Epithelial cell of proximal tubule (primary cell): ENCODE measurements at regions not wholly inside any gene's neighbourhood (a gene's known extent, or its start where the extent isn't known, plus 50 kb on each side); places are given as distances from the start of the nearest gene placed in this dataset.

Source experiments
- DNase-seq: peaks from one replicate; pipeline ENCODE4 v3.0.0-alpha.2; 2011; ENCODE audit warnings: low read depth
- H3K4me3 ChIP-seq: 2 replicates; pipeline ENCODE4 v1.5.1; 2011; ENCODE audit warnings: low read depth, mild to moderate bottlenecking, low read length
- TF ChIP-seq, protein P1 (sequence below): conservative IDR thresholded peaks from 2 replicates; pipeline ENCODE4 v1.5.1; 2012; ENCODE audit warnings: low read depth, mild to moderate bottlenecking, low read length

DNA sequence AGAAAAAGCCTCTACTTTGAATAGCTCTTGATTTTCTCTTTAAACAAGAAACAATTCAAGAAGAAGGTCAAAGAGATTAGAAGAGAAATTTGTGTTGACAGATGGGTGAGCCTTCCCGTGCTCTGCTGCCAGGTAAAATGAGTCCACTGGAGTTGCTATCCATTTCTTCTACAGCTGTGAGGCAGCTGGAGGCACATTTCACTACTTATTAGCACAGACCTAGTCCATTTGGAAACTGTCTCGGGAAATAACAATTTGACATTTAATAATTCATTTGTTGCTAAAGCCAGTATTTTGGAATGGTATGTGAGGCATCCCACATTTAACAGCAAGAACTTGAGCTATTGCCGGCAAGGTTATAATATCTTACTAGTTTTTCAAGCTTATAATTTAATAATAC, 396.8 kb upstream of the GRIA3 start:
- TF ChIP-seq, protein P1, sequence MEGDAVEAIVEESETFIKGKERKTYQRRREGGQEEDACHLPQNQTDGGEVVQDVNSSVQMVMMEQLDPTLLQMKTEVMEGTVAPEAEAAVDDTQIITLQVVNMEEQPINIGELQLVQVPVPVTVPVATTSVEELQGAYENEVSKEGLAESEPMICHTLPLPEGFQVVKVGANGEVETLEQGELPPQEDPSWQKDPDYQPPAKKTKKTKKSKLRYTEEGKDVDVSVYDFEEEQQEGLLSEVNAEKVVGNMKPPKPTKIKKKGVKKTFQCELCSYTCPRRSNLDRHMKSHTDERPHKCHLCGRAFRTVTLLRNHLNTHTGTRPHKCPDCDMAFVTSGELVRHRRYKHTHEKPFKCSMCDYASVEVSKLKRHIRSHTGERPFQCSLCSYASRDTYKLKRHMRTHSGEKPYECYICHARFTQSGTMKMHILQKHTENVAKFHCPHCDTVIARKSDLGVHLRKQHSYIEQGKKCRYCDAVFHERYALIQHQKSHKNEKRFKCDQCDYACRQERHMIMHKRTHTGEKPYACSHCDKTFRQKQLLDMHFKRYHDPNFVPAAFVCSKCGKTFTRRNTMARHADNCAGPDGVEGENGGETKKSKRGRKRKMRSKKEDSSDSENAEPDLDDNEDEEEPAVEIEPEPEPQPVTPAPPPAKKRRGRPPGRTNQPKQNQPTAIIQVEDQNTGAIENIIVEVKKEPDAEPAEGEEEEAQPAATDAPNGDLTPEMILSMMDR: no peak
- no peak for DNase-seq
- no peak overlapping the region for H3K4me3 ChIP-seq

DNA sequence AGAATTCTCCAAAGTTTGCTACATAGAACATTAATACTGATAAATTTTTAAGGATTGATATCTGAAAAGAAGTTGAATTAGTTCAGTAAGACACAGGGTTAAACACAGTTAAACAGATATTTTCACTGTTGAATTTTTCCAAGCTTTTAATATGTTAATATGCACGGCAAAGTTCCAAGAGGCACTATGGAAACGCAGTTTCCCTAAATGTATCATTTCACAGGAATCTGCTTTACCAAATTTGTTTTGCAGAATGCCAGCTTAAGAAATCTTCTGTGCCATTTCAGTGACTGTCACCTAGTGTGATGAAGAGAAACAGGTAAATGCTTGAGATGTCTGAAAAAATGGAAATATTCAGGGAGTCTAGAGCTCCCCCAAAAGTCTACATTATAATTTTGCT, 395.9 kb upstream of the GRIA3 start:
- no peak overlapping the region for H3K4me3 ChIP-seq
- TF ChIP-seq, protein P1: no peak
- DNase-seq: no peak

DNA sequence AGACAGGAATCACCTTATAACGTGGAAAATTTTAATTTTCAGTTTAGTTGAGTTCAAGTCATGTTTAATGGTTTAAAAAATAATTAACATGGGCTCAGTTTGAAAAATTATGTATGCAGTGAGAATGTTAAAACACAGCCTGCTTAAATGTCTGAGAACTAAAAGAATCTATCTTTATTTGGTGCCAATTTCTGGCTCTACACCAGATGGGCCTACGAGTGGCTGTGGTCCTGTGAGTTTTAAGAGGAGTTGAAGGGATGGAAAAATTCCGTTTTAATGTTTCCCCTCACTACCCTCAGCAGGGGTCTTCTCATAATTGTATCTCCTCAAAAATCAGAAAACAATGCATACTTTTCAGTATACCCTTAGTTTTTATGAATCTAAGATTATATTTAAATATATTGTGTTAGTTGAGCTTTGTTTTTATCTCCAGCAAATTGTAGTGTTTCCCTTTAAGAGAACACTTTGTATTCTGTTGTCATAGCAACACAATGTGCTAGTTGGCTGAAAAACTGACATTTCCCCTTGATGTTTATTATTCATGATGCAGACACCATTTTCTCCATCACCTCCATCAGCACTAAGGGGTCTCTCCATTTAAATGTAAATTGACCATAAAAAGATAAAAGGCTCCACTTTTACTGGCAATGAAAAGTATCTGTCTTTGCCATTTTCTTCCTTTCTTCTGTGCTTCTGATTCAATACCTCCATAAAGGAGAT, 393.5 kb upstream of the GRIA3 start:
- no peak overlapping the region for H3K4me3 ChIP-seq
- TF ChIP-seq, protein P1: no peak
- DNase-seq: no peak

DNA sequence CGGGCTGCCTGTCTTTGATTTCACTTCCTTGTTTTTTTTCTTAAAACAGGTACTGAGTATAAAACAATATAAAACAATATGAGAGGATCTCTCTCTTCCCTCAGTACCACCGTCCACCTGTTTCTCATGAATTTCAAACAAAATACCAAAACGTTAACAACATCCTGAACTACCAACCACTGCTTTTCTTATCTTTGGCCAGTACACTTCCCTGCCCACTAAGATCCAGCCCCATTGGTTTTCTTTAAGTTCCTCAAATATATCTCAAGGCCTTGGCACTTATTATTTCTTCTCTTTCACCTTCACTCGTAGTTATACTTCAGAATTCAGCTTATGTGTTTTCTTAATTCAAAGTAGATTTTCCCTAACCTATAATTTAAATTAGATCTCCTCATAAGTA, 370.2 kb upstream of the GRIA3 start:
- no peak overlapping the region for H3K4me3 ChIP-seq
- no peak for DNase-seq
- TF ChIP-seq, protein P1: no peak

DNA sequence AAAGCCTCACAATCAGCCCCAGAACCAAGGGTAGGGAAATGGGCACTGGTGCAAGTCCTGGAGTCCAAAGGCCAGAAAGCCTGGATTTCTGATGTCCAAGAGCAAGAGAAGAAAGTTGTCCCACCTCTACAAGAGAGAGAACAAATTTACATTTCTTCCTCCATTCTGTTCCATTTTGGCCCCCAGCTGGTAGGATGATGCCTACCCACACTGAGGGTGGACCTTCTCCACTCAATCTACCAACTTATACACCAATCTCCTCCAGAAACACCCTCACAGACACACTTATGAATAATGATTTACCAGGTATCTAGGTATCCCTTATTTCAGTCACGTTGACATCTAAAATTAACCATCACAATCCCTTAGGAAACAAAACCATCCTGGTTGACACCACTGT, 367.8 kb upstream of the GRIA3 start:
- TF ChIP-seq, protein P1: no peak
- no peak for DNase-seq
- no peak overlapping the region for H3K4me3 ChIP-seq

DNA sequence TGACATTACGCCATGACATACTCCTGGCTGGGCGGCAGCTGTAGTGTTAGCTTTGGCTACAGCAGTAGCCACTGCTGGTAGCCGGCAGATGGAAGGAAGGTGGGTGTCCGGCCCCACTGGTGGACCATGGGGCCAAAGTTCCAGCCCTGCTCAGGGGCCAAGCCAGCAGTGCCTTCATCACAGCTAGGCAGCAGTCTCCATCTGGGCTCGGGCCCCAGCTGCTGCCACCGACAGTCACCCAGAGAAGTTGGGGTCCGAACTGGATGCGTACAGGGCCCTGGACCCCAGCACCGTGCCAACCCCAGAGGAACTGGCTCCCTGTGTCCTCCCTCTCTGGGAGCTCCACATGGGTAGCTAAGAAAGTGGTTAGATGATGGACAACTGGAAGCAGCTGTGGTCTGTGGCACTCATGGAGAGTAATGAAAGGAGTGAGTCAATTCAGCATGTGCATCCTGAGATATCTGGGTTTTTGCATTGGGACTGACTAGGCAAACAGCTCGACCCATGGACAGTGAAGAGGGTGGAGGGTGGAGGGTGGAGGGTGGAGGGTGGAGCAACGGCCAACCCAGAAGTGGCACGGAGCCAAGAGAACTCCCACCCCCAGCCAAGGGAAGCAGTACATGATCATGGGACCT, 366.6 kb upstream of the GRIA3 start:
- no peak for DNase-seq
- no peak overlapping the region for H3K4me3 ChIP-seq
- TF ChIP-seq, protein P1: no peak

DNA sequence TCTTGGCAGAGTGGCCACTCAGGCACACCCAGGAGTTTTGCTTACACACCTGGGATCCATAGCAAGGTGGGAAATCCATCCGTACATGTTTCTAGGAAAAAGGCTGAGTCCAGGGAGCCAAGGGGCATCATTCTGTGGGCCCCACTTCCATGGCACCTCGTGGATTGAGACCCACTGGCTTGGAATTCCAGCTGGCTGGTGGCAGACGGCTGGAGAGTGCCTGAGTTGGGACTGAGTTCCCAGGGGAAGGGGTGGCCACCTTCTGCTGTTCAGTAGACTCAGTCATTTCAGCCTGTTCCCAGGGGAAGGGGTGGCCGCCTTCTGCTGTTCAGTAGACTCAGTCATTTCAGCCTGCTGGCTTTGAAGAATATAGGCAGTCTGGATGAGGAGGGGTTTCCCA, 366.0 kb upstream of the GRIA3 start:
- DNase-seq: no peak
- no peak overlapping the region for H3K4me3 ChIP-seq
- TF ChIP-seq, protein P1: no peak
